Occipital lobe (tissue), 1 donor: ENCODE measurements at regions not wholly inside any gene's neighbourhood (a gene's known extent, or its start where the extent isn't known, plus 50 kb on each side); places are given as distances from the start of the nearest gene placed in this dataset.

Experiments
- DNase-seq: peaks from one replicate; lab custom pipeline; 2025; lab: John Stamatoyannopoulos, UW

- no peak for DNase-seq
These were observed 76.1 kb downstream of the SLC25A47 start for GRCh38 chr14:100399052-100399849.

GRCh38 chr14:100400115-100400514 is 77.0 kb downstream of the SLC25A47 start:
- DNase-seq, result no peak

- no peak for DNase-seq
These were observed 78.0 kb downstream of the SLC25A47 start for GRCh38 chr14:100401031-100401692.

- DNase-seq, result no peak
These were observed 78.7 kb downstream of the SLC25A47 start for GRCh38 chr14:100401792-100402191.

GRCh38 chr14:100402631-100403030 is 79.5 kb downstream of the SLC25A47 start:
- DNase-seq, result no peak

GRCh38 chr14:100403105-100403504 is 80.0 kb downstream of the SLC25A47 start:
- DNase-seq, result no peak

- DNase-seq, result no peak
These were observed 80.7 kb downstream of the SLC25A47 start for GRCh38 chr14:100403802-100404365.

- no peak for DNase-seq
These were observed 81.3 kb downstream of the SLC25A47 start for GRCh38 chr14:100404419-100404818.

GRCh38 chr14:100405760-100406455 is 82.8 kb downstream of the SLC25A47 start:
- no peak for DNase-seq

GRCh38 chr14:100406505-100407131 is 83.5 kb downstream of the SLC25A47 start:
- no peak for DNase-seq

- no peak for DNase-seq
These were observed 84.4 kb downstream of the SLC25A47 start for GRCh38 chr14:100407376-100408102.

GRCh38 chr14:100408350-100409002 is 85.3 kb downstream of the SLC25A47 start:
- DNase-seq, result no peak

GRCh38 chr14:100409003-100409360 is 85.8 kb downstream of the SLC25A47 start:
- DNase-seq, result no peak

GRCh38 chr14:100409651-100410050 is 86.5 kb downstream of the SLC25A47 start:
- no peak for DNase-seq

- no peak for DNase-seq
These were observed 87.0 kb downstream of the SLC25A47 start for GRCh38 chr14:100410056-100410565.

- no peak for DNase-seq
These were observed 90.6 kb downstream of the SLC25A47 start for GRCh38 chr14:100413699-100414098.

- DNase-seq, result no peak
These were observed 92.1 kb downstream of the SLC25A47 start for GRCh38 chr14:100415226-100415625.

- DNase-seq, result no peak
These were observed 93.0 kb downstream of the SLC25A47 start for GRCh38 chr14:100416081-100416680.

GRCh38 chr14:100416921-100417860 is 94.1 kb downstream of the SLC25A47 start:
- DNase-seq, result peak; percentile 69
